ENCODE measurements at regions not wholly inside any gene's neighbourhood (a gene's known extent, or its start where the extent isn't known, plus 50 kb on each side); places are given as distances from the start of the nearest gene placed in this dataset.

- TF ChIP-seq EZH2 (IDR thresholded peaks at IDR 0.05; ENCODE audit: insufficient read depth, low read length) (no peak), CTCF (IDR thresholded peaks at IDR 0.05; ENCODE audit: insufficient read depth, low read depth, low read length) (no peak)
Measured at GRCh38 chr19:32232449-32232848, 113.0 kb upstream of the ZNF507 start.

Measured in astrocyte (in vitro differentiated cells and primary cell).